ENCODE measurements at regions not wholly inside any gene's neighbourhood (a gene's known extent, or its start where the extent isn't known, plus 50 kb on each side); places are given as distances from the start of the nearest gene placed in this dataset.

DNA sequence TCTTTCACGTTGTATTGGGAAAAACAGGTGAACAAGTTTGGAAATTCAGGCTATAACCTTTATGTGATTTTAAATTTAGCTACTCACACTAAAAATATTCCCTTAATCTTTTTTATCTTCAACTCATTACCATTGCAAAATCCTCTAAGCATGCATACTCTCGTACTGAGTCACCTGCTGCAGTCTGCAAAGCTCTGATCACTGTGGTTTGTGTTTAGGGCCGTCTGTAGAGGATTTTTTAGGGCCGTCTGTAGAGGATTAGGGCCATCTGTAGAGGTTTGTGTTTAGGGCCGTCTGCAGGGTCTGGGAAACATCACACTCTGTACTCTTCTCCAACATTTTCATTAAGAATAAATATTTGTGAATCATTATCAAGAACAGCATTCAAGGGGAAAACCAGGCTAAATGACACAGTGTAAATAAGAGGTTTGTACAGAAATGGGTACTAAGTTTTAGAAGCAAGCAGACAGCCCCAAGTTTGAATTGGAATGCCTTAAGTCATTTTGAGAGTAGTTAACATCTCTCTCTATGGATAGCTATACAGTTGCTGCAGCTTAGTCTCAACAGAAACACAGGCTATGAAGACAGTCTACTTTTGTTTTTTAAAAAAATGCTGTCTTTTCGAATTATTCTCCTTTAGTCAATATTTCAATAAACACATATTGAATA lies 155.0 kb upstream of the TSLP start:
- no peak overlapping the region for H3K4me3 ChIP-seq (ENCODE audit: control extremely low read depth in 1 of 5, extremely low read depth in 1 of 5, insufficient read depth in 1 of 5, low read depth in 2 of 5, low read length in 4 of 5)
- no peaks in the 10 kb centered on the region for H3K9me3 ChIP-seq (ENCODE audit: control extremely low read depth in 1 of 3, control insufficient read depth in 2 of 3, insufficient read depth in 1 of 3, low read length in 2 of 3)
- H4K20me1 ChIP-seq (ENCODE audit: control insufficient read depth, insufficient read depth, low read length, poor library complexity, severe bottlenecking): no peaks in the 10 kb centered on the region
- H3K9ac ChIP-seq (ENCODE audit: low read length): no peak overlapping the region
- H3K36me3 ChIP-seq (replicated peaks in 1 of 2; ENCODE audit: control extremely low read depth in 1 of 2, control insufficient read depth in 1 of 2, extremely low read depth in 1 of 2, insufficient read depth in 2 of 2, low read length in 1 of 2): no peaks in the 10 kb centered on the region
- H3K27ac Mint-ChIP-seq: no peak overlapping the region
- ChIA-PET CTCF (no interaction called here), POLR2A (no interaction called here)
- ATAC-seq (ENCODE audit: low read depth) (no peak), DNase-seq (no peak)
- H3K4me1 ChIP-seq (ENCODE audit: control insufficient read depth in 2 of 2, insufficient read depth in 2 of 2, low read length in 2 of 2): no peaks in the 10 kb centered on the region
- WGBS (ENCODE audit: insufficient coverage): no CpG with 5 or more reads among the region's 6 CpGs
- H3K4me3 Mint-ChIP-seq: no peak overlapping the region
- H3K4me2 ChIP-seq (replicated peaks; ENCODE audit: low read depth, low read length, poor library complexity, severe bottlenecking): no peak overlapping the region
- no peaks in the 10 kb centered on the region for H3K4me1 Mint-ChIP-seq
- H3K27me3 Mint-ChIP-seq: peaks cover 4% of the 10 kb centered on the region
- H3K79me2 ChIP-seq (ENCODE audit: control insufficient read depth, insufficient read depth, low read length): no peaks in the 10 kb centered on the region
- H3K9me3 Mint-ChIP-seq (ENCODE audit: insufficient read depth): no peaks in the 10 kb centered on the region
- no peaks in the 10 kb centered on the region for H3K27me3 ChIP-seq (replicated peaks in 1 of 4; ENCODE audit: control extremely low read depth in 1 of 4, control insufficient read depth in 3 of 4, insufficient read depth in 4 of 4, low read length in 3 of 4)
- intact Hi-C loops (cut with micrococcal nuclease): no loop called here
- TF ChIP-seq EZH2 (IDR thresholded peaks at IDR 0.05; ENCODE audit: borderline replicate concordance, insufficient read depth, low read depth, low read length, poor library complexity, severe bottlenecking): no peak
- TF ChIP-seq, protein P1, sequence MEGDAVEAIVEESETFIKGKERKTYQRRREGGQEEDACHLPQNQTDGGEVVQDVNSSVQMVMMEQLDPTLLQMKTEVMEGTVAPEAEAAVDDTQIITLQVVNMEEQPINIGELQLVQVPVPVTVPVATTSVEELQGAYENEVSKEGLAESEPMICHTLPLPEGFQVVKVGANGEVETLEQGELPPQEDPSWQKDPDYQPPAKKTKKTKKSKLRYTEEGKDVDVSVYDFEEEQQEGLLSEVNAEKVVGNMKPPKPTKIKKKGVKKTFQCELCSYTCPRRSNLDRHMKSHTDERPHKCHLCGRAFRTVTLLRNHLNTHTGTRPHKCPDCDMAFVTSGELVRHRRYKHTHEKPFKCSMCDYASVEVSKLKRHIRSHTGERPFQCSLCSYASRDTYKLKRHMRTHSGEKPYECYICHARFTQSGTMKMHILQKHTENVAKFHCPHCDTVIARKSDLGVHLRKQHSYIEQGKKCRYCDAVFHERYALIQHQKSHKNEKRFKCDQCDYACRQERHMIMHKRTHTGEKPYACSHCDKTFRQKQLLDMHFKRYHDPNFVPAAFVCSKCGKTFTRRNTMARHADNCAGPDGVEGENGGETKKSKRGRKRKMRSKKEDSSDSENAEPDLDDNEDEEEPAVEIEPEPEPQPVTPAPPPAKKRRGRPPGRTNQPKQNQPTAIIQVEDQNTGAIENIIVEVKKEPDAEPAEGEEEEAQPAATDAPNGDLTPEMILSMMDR (IDR thresholded peaks at IDR 0.05): no peak
- no peak overlapping the region for H3K27ac ChIP-seq (ENCODE audit: low read length in 2 of 2)
- no peak overlapping the region for H2AFZ ChIP-seq (ENCODE audit: insufficient read depth, low read depth, low read length, poor library complexity, severe bottlenecking)

DNA sequence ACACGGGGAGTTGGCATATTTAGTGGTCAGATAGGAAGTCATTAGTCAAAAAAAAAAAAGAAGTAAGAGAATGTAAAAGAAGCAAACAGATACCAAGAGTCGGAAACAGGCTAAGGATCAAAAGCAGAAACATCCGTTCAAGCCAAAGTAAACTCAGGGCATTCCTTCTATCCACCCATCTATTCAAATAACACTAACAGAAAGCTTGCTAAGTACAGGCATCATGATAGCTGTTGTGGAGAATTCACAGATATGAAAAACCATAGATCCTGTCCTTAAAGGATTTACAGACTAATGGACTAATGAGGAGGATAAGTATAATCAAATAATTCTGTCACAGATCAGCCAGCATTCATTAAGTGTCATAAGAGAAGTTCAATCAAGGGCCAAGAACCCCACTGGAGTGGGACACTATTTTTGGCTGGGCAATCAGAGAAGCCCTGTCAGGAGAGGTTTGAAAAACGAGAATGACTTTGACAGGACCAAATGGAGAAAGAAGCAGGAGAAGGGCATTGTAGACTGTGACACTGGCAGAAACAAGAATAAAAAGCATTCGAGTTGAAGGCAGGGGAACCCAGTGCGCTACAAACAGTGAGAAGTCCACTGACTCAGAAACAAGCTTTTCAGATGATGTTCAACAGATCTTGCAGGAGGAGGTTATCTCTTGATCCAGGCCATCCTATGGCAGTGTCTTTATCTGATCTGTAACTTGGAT lies 154.2 kb upstream of the TSLP start:
- CTCF ChIA-PET: no interaction called here
- H3K27ac Mint-ChIP-seq: no peak overlapping the region
- Histone ChIP-seq H3K27me3 (replicated peaks in 1 of 4; ENCODE audit: control extremely low read depth in 1 of 4, control insufficient read depth in 3 of 4, insufficient read depth in 4 of 4, low read length in 3 of 4) (no peaks in the 10 kb centered on the region), H3K4me2 (replicated peaks; ENCODE audit: low read depth, low read length, poor library complexity, severe bottlenecking) (no peak overlapping the region), H3K9me3 (ENCODE audit: control extremely low read depth in 1 of 3, control insufficient read depth in 2 of 3, insufficient read depth in 1 of 3, low read length in 2 of 3) (no peaks in the 10 kb centered on the region), H3K27ac (ENCODE audit: low read length in 2 of 2) (no peak overlapping the region), H3K79me2 (ENCODE audit: control insufficient read depth, insufficient read depth, low read length) (no peaks in the 10 kb centered on the region), H3K36me3 (replicated peaks in 1 of 2; ENCODE audit: control extremely low read depth in 1 of 2, control insufficient read depth in 1 of 2, extremely low read depth in 1 of 2, insufficient read depth in 2 of 2, low read length in 1 of 2) (no peaks in the 10 kb centered on the region), H2AFZ (ENCODE audit: insufficient read depth, low read depth, low read length, poor library complexity, severe bottlenecking) (no peak overlapping the region), H3K4me1 (ENCODE audit: control insufficient read depth in 2 of 2, insufficient read depth in 2 of 2, low read length in 2 of 2) (no peaks in the 10 kb centered on the region), H3K4me3 (ENCODE audit: control extremely low read depth in 1 of 5, extremely low read depth in 1 of 5, insufficient read depth in 1 of 5, low read depth in 2 of 5, low read length in 4 of 5) (no peak overlapping the region), H3K9ac (ENCODE audit: low read length) (no peak overlapping the region), H4K20me1 (ENCODE audit: control insufficient read depth, insufficient read depth, low read length, poor library complexity, severe bottlenecking) (no peaks in the 10 kb centered on the region)
- DNase-seq (no peak), ATAC-seq (ENCODE audit: low read depth) (no peak)
- intact Hi-C loops (cut with micrococcal nuclease): no loop called here
- no peak overlapping the region for H3K4me3 Mint-ChIP-seq
- TF ChIP-seq, protein P1 (IDR thresholded peaks at IDR 0.05): no peak
- no peak for TF ChIP-seq EZH2 (IDR thresholded peaks at IDR 0.05; ENCODE audit: borderline replicate concordance, insufficient read depth, low read depth, low read length, poor library complexity, severe bottlenecking)
- H3K4me1 Mint-ChIP-seq: no peaks in the 10 kb centered on the region
- WGBS (ENCODE audit: insufficient coverage): 79% methylated on average over 3 of the region's 6 CpGs
- POLR2A ChIA-PET: no interaction called here
- H3K9me3 Mint-ChIP-seq (ENCODE audit: insufficient read depth): no peaks in the 10 kb centered on the region
- H3K27me3 Mint-ChIP-seq: peaks cover 4% of the 10 kb centered on the region

Data from B cell (primary cell).